ENCODE measurements at regions not wholly inside any gene's neighbourhood (a gene's known extent, or its start where the extent isn't known, plus 50 kb on each side); places are given as distances from the start of the nearest gene placed in this dataset.

DNA sequence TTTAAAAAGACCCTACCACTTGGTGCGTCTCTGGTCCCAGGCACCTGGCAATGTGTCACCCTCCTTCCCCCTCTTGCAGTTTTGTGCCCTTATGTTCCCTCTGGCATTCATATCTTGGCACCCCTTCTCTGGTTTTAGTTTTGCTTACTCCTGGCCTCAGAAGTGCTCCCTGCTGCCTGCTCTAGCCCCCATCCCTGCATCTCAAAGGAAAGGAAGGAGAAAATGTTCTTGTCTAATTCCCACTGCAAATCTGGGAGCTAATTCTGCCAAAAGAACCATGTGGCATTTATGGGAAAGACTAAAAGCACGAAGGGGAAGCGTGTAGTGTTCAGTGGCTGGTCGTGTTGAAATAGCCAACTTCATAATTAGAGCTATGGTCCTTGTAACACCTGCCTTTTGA lies 340.1 kb upstream of the RPS6KA3 start:
- TF ChIP-seq, protein P1, sequence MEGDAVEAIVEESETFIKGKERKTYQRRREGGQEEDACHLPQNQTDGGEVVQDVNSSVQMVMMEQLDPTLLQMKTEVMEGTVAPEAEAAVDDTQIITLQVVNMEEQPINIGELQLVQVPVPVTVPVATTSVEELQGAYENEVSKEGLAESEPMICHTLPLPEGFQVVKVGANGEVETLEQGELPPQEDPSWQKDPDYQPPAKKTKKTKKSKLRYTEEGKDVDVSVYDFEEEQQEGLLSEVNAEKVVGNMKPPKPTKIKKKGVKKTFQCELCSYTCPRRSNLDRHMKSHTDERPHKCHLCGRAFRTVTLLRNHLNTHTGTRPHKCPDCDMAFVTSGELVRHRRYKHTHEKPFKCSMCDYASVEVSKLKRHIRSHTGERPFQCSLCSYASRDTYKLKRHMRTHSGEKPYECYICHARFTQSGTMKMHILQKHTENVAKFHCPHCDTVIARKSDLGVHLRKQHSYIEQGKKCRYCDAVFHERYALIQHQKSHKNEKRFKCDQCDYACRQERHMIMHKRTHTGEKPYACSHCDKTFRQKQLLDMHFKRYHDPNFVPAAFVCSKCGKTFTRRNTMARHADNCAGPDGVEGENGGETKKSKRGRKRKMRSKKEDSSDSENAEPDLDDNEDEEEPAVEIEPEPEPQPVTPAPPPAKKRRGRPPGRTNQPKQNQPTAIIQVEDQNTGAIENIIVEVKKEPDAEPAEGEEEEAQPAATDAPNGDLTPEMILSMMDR (conservative IDR thresholded peaks at IDR 0.05; ENCODE audit: low read length), result no peak
- no peak for TF ChIP-seq EZH2phosphoT487 (IDR thresholded peaks at IDR 0.05; ENCODE audit: borderline replicate concordance)
